H1 (cell line): ENCODE measurements at regions not wholly inside any gene's neighbourhood (a gene's known extent, or its start where the extent isn't known, plus 50 kb on each side); places are given as distances from the start of the nearest gene placed in this dataset.

Experiments
- CTCF ChIA-PET: fragments of 300-600 bp; sonication (Branson Sonifier 250); formaldehyde crosslinking; loops from one replicate; lab custom pipeline; 2021; ENCODE audit not compliant: partially characterized antibody; lab: Charles Lee
- POLR2A ChIA-PET: fragments of 300-600 bp; sonication (Branson Sonifier 250); formaldehyde crosslinking; loops from one replicate; lab custom pipeline; 2021; ENCODE audit warnings: inconsistent platforms; ENCODE audit not compliant: partially characterized antibody; lab: Charles Lee
- DNase-seq, 2 experiments: peaks; one replicate each; pipeline versions ENCODE4 v3.0.0 to v3.0.0-alpha.2; 2010 to 2022; ENCODE audit warnings: low spot score in 2 of 2, low read depth in 1 of 2, mixed read lengths in 1 of 2
- FAIRE-seq: peaks from 2 replicates; lab custom pipeline; 2011; peaks lifted over from hg19 to GRCh38; lab: Jason Lieb, UNC
- H2AFZ ChIP-seq: 2 replicates; pipeline ENCODE4 v1.8.1; 2012; ENCODE audit warnings: low read length, inconsistent platforms
- H2AK5ac ChIP-seq: 2 replicates; pipeline ENCODE4 v1.6.1; 2013; ENCODE audit warnings: low read depth, low read length
- H2BK120ac ChIP-seq: replicated peaks from 2 replicates; pipeline ENCODE3; 2013; ENCODE audit warnings: low read depth, low read length, inconsistent platforms
- H2BK12ac ChIP-seq: 2 replicates; pipeline ENCODE4 v1.6.1; 2013; ENCODE audit warnings: low read depth, low read length
- H2BK15ac ChIP-seq: 2 replicates; pipeline ENCODE4 v1.6.1; 2013; ENCODE audit warnings: low read length
- H2BK20ac ChIP-seq: 2 replicates; pipeline ENCODE4 v1.6.1; 2013; ENCODE audit warnings: low read length
- H2BK5ac ChIP-seq: 2 replicates; pipeline ENCODE4 v1.6.1; 2013; ENCODE audit warnings: low read depth, low read length
- H3K14ac ChIP-seq: 2 replicates; pipeline ENCODE4 v1.6.1; 2013; ENCODE audit warnings: inconsistent platforms; ENCODE audit not compliant: insufficient read length
- H3K18ac ChIP-seq: 2 replicates; pipeline ENCODE4 v1.6.1; 2013; ENCODE audit warnings: low read length; ENCODE audit errors: extremely low read depth
- H3K23ac ChIP-seq: 2 replicates; pipeline ENCODE4 v1.6.1; 2013; ENCODE audit warnings: inconsistent platforms; ENCODE audit not compliant: insufficient read length
- H3K23me2 ChIP-seq: 2 replicates; pipeline ENCODE4 v1.6.1; 2013; ENCODE audit warnings: low read depth, low read length
- H3K27ac ChIP-seq: 2 replicates; pipeline ENCODE4 v1.6.1; 2011; ENCODE audit warnings: low read depth, low read length, inconsistent platforms
- H3K27me3 ChIP-seq, 4 experiments: replicated peaks in 1 of 4; 1 replicate in 1 of 4; 2 replicates in 3 of 4; pipeline versions ENCODE4 v1.6.1 to v1.8.1; 2011 to 2013; ENCODE audit warnings: low read length in 3 of 4, mild to moderate bottlenecking in 3 of 4, inconsistent platforms in 2 of 4, mixed read lengths in 2 of 4, moderate library complexity in 1 of 4; ENCODE audit not compliant: control insufficient read depth in 3 of 4, insufficient read depth in 3 of 4; ENCODE audit errors: extremely low read depth in 1 of 4
- H3K36me3 ChIP-seq, 4 experiments: 2 replicates each; pipeline versions ENCODE4 v1.6.1 to v1.8.1; 2011 to 2013; ENCODE audit warnings: mild to moderate bottlenecking in 4 of 4, low read length in 3 of 4, moderate library complexity in 2 of 4, control low read depth in 1 of 4, inconsistent platforms in 1 of 4; ENCODE audit not compliant: insufficient read depth in 4 of 4, control insufficient read depth in 2 of 4
- H3K4ac ChIP-seq: replicated peaks from 2 replicates; pipeline ENCODE3; 2013; ENCODE audit warnings: low read length, low read depth, mixed read lengths, inconsistent platforms; ENCODE audit not compliant: insufficient read length
- H3K4me1 ChIP-seq, 4 experiments: replicated peaks in 1 of 4; 1 replicate in 1 of 4; 2 replicates in 3 of 4; pipeline versions ENCODE4 v1.6.1 to v1.8.1; 2011 to 2013; ENCODE audit warnings: low read length in 3 of 4, inconsistent platforms in 2 of 4, mixed read lengths in 1 of 4; ENCODE audit not compliant: insufficient read depth in 4 of 4, control insufficient read depth in 3 of 4
- H3K4me2 ChIP-seq, 2 experiments: 2 replicates each; pipeline versions ENCODE4 v1.6.1 to v1.8.1; 2011 to 2013; ENCODE audit warnings: low read depth in 2 of 2, low read length in 2 of 2, control low read depth in 1 of 2, inconsistent platforms in 1 of 2, mild to moderate bottlenecking in 1 of 2; ENCODE audit not compliant: insufficient read depth in 1 of 2
- H3K4me3 ChIP-seq, 4 experiments: fragments of 200-600, 300-600 bp in 1 of 4; sonication (generic), shearing (Covaris generic), sonication (Bioruptor Twin) in 1 of 4; 2 replicates each; pipeline versions ENCODE4 v1.5.1 to v1.8.1; 2011 to 2016; ENCODE audit warnings: low read length in 4 of 4, low read depth in 3 of 4, control low read depth in 2 of 4, inconsistent platforms in 2 of 4, mild to moderate bottlenecking in 2 of 4, mixed read lengths in 1 of 4, moderate library complexity in 1 of 4; ENCODE audit not compliant: insufficient read depth in 2 of 4; ENCODE audit errors: extremely low read depth in 1 of 4
- H3K56ac ChIP-seq: replicated peaks from 2 replicates; pipeline ENCODE3; 2013; ENCODE audit warnings: low read depth, mild to moderate bottlenecking, mixed read lengths, low read length, inconsistent platforms; ENCODE audit not compliant: insufficient read length
- H3K79me1 ChIP-seq: 2 replicates; pipeline ENCODE4 v1.6.1; 2013; ENCODE audit warnings: low read depth, low read length, control low read depth
- H3K79me2 ChIP-seq, 2 experiments: 2 replicates each; pipeline versions ENCODE4 v1.6.1 to v1.8.1; 2012 to 2013; ENCODE audit warnings: low read length in 2 of 2, mild to moderate bottlenecking in 2 of 2, inconsistent platforms in 1 of 2; ENCODE audit not compliant: insufficient read depth in 2 of 2, control insufficient read depth in 1 of 2
- H3K9ac ChIP-seq, 4 experiments: replicated peaks in 1 of 4; 1 replicate in 1 of 4; 2 replicates in 3 of 4; pipeline versions ENCODE4 v1.6.1 to v1.8.1; 2011 to 2013; ENCODE audit warnings: low read depth in 3 of 4, low read length in 3 of 4, control low read depth in 2 of 4, mild to moderate bottlenecking in 2 of 4, moderate library complexity in 2 of 4, inconsistent platforms in 1 of 4; ENCODE audit errors: extremely low read depth in 1 of 4
- H3K9me3 ChIP-seq, 2 experiments: 2 replicates each; pipeline versions ENCODE4 v1.6.1 to v1.8.1; 2012 to 2013; ENCODE audit warnings: mild to moderate bottlenecking in 2 of 2, moderate library complexity in 2 of 2, control low read depth in 1 of 2, inconsistent platforms in 1 of 2, low read depth in 1 of 2, low read length in 1 of 2, mixed read lengths in 1 of 2; ENCODE audit not compliant: insufficient read depth in 2 of 2
- H4K20me1 ChIP-seq, 2 experiments: replicated peaks in 1 of 2; 2 replicates each; pipeline versions ENCODE3 to v1.8.1; 2011 to 2013; ENCODE audit warnings: inconsistent platforms in 2 of 2, low read length in 2 of 2, mild to moderate bottlenecking in 1 of 2; ENCODE audit not compliant: insufficient read depth in 2 of 2, control insufficient read depth in 1 of 2
- H4K5ac ChIP-seq: 2 replicates; pipeline ENCODE4 v1.6.1; 2013; ENCODE audit warnings: low read length, low read depth, mixed read lengths, inconsistent platforms; ENCODE audit not compliant: insufficient read length
- H4K8ac ChIP-seq: 2 replicates; pipeline ENCODE4 v1.8.0; 2013; ENCODE audit warnings: mild to moderate bottlenecking, moderate library complexity, low read length, inconsistent platforms; ENCODE audit not compliant: insufficient read depth; ENCODE audit errors: extremely low read depth
- H4K91ac ChIP-seq: replicated peaks from 2 replicates; pipeline ENCODE3; 2013; ENCODE audit warnings: low read length, mixed read lengths, inconsistent platforms; ENCODE audit not compliant: insufficient read length
- CBX5 ChIP-seq: fragments of 300-800, 300-1000 bp; sonication (generic); IDR thresholded peaks from 2 replicates; pipeline ENCODE4 v1.7.1; 2016; ENCODE audit warnings: antibody characterized with exemption, low read length, low read depth
- CREB1 ChIP-seq: IDR thresholded peaks from 2 replicates; pipeline ENCODE4 v1.6.1; 2012; ENCODE audit warnings: inconsistent platforms
- CTBP2 ChIP-seq: IDR thresholded peaks from 2 replicates; pipeline ENCODE4 v1.7.0; 2011; ENCODE audit warnings: borderline replicate concordance, mild to moderate bottlenecking, moderate library complexity, mixed read lengths, low read length; ENCODE audit not compliant: insufficient read depth, insufficient read length
- JUND ChIP-seq: IDR thresholded peaks from 2 replicates; pipeline ENCODE4 v1.6.1; 2011; ENCODE audit warnings: mild to moderate bottlenecking, improper control_type of control experiment, low read length
- RNF2 ChIP-seq: fragments of 200-900, 300-1000 bp; sonication (generic); IDR thresholded peaks from 2 replicates; pipeline ENCODE4 v1.7.1; 2016; ENCODE audit warnings: borderline replicate concordance, low read depth, mild to moderate bottlenecking, antibody characterized with exemption, low read length; ENCODE audit not compliant: poor library complexity, severe bottlenecking; ENCODE audit errors: missing control alignments
- SP1 ChIP-seq: IDR thresholded peaks from 2 replicates; pipeline ENCODE4 v1.6.1; 2011; ENCODE audit warnings: low read depth, low read length
- WGBS, 2 experiments: shearing (Covaris generic) in 1 of 2; methylation state at CpG; one replicate each; pipeline versions ENCODE4 v1.1.6 to v1.1.7; 2013 to 2015; ENCODE audit warnings: low lambda C conversion rate in 2 of 2, mixed read lengths in 2 of 2, inconsistent platforms in 1 of 2, low coverage in 1 of 2, missing lambda C conversion rate in 1 of 2; ENCODE audit not compliant: insufficient replicate concordance in 2 of 2, insufficient coverage in 1 of 2, insufficient read length in 1 of 2; ENCODE audit errors: extremely low coverage in 1 of 2, missing lambda C conversion rate in 1 of 2; 5-methylcytosine and 5-hydroxymethylcytosine counted together
- TF ChIP-seq, protein P1 (sequence below): IDR thresholded peaks from 2 replicates; pipeline ENCODE4 v1.6.1; 2012; ENCODE audit warnings: inconsistent platforms

DNA sequence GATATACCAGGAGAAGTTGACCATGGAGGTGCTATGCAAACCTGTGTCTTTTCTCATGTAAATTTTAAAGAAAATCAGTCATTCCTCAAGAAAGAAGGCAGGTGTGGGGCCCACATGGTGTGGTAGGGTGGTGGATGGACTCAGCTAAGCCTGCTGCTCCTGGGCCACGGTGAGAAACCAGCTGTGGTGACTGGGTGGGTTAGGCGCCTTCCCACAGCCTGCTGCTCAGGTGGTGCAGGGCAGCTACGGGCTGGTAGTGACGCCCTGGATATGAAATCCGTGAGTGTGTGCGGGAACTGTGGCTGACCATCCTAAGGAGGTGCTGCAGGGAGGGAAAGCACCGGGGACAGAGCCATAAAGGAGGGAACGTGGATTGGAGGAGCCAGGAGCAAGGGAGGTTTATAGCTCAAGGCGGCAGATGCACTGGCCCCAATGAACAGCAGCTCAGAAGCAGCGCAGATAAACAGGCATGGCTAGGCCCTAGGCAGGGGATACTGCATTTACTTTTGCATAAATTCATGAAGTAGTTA, 408.8 kb downstream of the FUT8 start:
- Histone ChIP-seq H4K8ac (no peak overlapping the region), H3K9ac (no peak overlapping the region), H4K91ac (peak overlapping the region; percentile 49), H3K36me3 (no peaks in the 10 kb centered on the region; a peak in 1 of 8 replicates), H2BK20ac (peak overlapping the region; percentile 66), H2BK5ac (0 out of 2 replicates have a peak overlapping the region, but pooled peaks have one; percentile 30), H3K9me3 (no peaks in the 10 kb centered on the region), H3K79me2 (no peaks in the 10 kb centered on the region; a peak in 1 of 4 replicates), H4K5ac (no peak overlapping the region), H3K23me2 (peaks cover 19% of the 10 kb centered on the region), H2BK12ac (peak overlapping the region; percentile 60; the same call in 1 of the 2 replicates), H2AK5ac (peak overlapping the region; percentile 66; the same call in 1 of the 2 replicates), H3K56ac (no peak overlapping the region), H3K4me2 (no peak overlapping the region), H3K4me1 (peaks cover 0 to 9% (median 6%) of the 10 kb centered on the region in 4 experiments; a peak in 5 of 7 replicates), H3K23ac (no peak overlapping the region), H4K20me1 (peaks cover 0 to 9% of the 10 kb centered on the region in 2 experiments), H3K27ac (no peak overlapping the region), H2BK120ac (no peak overlapping the region), H2AFZ (no peak overlapping the region)
- DNase-seq (no peak), FAIRE-seq (no peak)
- ChIA-PET CTCF (interaction anchor here (0.5 to 3.0 kb wide), 16 partner anchors 9 to 657 kb away, joined by 3 to 13 read pairs (median 4); no protein-coding TSS in a partner anchor), POLR2A (interaction anchor here (0.7 to 1.0 kb wide), 2 partner anchors 10 to 21 kb away, joined by 3 read pairs; no protein-coding TSS in a partner anchor)
- 89% methylated on average over 10 of the region's 10 CpGs; no CpG with 5 or more reads in 1 of the 2 experiments for WGBS, 2 experiments
- TF ChIP-seq, protein P1, sequence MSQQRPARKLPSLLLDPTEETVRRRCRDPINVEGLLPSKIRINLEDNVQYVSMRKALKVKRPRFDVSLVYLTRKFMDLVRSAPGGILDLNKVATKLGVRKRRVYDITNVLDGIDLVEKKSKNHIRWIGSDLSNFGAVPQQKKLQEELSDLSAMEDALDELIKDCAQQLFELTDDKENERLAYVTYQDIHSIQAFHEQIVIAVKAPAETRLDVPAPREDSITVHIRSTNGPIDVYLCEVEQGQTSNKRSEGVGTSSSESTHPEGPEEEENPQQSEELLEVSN = peak; percentile 54
- TF ChIP-seq CBX5 (no peak), CREB1 (no peak), RNF2 (no peak), SP1 (no peak), CTBP2 (no peak), JUND (no peak)
- TF ChIP-seq, all 59 proteins: peak for 1
- peaks cover 5% of the 10 kb centered on the region; the same call in 1 of the 2 replicates for H3K79me1 ChIP-seq
- H3K14ac ChIP-seq = no peak overlapping the region
- no peak overlapping the region for H2BK15ac ChIP-seq
- no peak overlapping the region; the same call in 1 of the 2 replicates for H3K18ac ChIP-seq
- H3K4ac ChIP-seq = peak overlapping the region; percentile 39
- no peak overlapping the region for H3K4me3 ChIP-seq
- no peaks in the 10 kb centered on the region; a peak in 1 of 7 replicates for H3K27me3 ChIP-seq
